Uterus (tissue), 3 donors: ENCODE measurements at regions not wholly inside any gene's neighbourhood (a gene's known extent, or its start where the extent isn't known, plus 50 kb on each side); places are given as distances from the start of the nearest gene placed in this dataset.

ENCODE experiments used
- DNase-seq, 2 donors: peaks; one replicate each; pipeline ENCODE4 v3.0.0-alpha.2; 2019 to 2020
- H3K27ac ChIP-seq, 2 donors: fragments of 200-600 bp; sonication (generic); 1 replicate in 1 of 2; 2 replicates in 1 of 2; pipeline ENCODE4 v1.5.1; 2016 to 2018
- H3K27me3 ChIP-seq, 2 donors: fragments of 200-600 bp; sonication (generic); one replicate each; pipeline ENCODE4 v1.5.1; 2018 to 2019; ENCODE audit warnings: control low read depth in 1 of 2
- H3K36me3 ChIP-seq, 2 donors: fragments of 200-600 bp; sonication (generic); one replicate each; pipeline ENCODE4 v1.5.1; 2019; ENCODE audit warnings: control low read depth in 1 of 2
- H3K4me1 ChIP-seq, 2 donors: fragments of 200-600 bp; sonication (generic); one replicate each; pipeline ENCODE4 v1.5.1; 2018 to 2019; ENCODE audit warnings: control low read depth in 1 of 2
- H3K4me3 ChIP-seq, 2 donors: fragments of 200-600 bp; sonication (generic); 1 replicate in 1 of 2; 2 replicates in 1 of 2; pipeline ENCODE4 v1.5.1; 2018 to 2019; ENCODE audit warnings: mild to moderate bottlenecking in 1 of 2
- H3K9me3 ChIP-seq, 2 donors: fragments of 200-600 bp; sonication (generic); one replicate each; pipeline ENCODE4 v1.5.1; 2019; ENCODE audit warnings: control low read depth in 1 of 2
- POLR2A ChIP-seq, 2 donors: fragments of 450-650 bp; IDR thresholded peaks; one replicate each; pipeline ENCODE4 v1.6.1; 2016; ENCODE audit warnings: antibody characterized with exemption in 2 of 2, mild to moderate bottlenecking in 1 of 2, moderate library complexity in 1 of 2
- intact Hi-C: fragments of 100-400 bp; cut with DNase I; formaldehyde crosslinking; loops from one replicate; pipeline ENCODE4 v1.15.1; 2023; ENCODE audit warnings: low total_unique reads
- TF ChIP-seq, protein P1 (sequence below), 4 experiments: fragments of 200-600 bp in 2 of 4; fragments of 450-650 bp in 2 of 4; sonication (generic) in 2 of 4; IDR thresholded peaks; one replicate each; pipeline ENCODE4 v1.5.1; 2016 to 2019; ENCODE audit warnings: antibody characterized with exemption in 4 of 4, mild to moderate bottlenecking in 2 of 4, moderate library complexity in 1 of 4
- donor health status: DM: yes; HTN: yes; CAD: no.

- no peaks in the 10 kb centered on the region for H3K27me3 ChIP-seq
- no peaks in the 10 kb centered on the region for H3K9me3 ChIP-seq
- intact Hi-C loops, result no loop called here
These were observed 57.4 kb upstream of the TFAP2D start for GRCh38 chr6:50655848-50656453.

GRCh38 chr6:50657513-50657912, 55.8 kb upstream of the TFAP2D start:
- no peaks in the 10 kb centered on the region for H3K9me3 ChIP-seq
- no peaks in the 10 kb centered on the region for H3K4me1 ChIP-seq
- no peak for DNase-seq
- no peak overlapping the region for H3K4me3 ChIP-seq
- no peak for TF ChIP-seq POLR2A (IDR thresholded peaks at IDR 0.05)
- TF ChIP-seq, protein P1, sequence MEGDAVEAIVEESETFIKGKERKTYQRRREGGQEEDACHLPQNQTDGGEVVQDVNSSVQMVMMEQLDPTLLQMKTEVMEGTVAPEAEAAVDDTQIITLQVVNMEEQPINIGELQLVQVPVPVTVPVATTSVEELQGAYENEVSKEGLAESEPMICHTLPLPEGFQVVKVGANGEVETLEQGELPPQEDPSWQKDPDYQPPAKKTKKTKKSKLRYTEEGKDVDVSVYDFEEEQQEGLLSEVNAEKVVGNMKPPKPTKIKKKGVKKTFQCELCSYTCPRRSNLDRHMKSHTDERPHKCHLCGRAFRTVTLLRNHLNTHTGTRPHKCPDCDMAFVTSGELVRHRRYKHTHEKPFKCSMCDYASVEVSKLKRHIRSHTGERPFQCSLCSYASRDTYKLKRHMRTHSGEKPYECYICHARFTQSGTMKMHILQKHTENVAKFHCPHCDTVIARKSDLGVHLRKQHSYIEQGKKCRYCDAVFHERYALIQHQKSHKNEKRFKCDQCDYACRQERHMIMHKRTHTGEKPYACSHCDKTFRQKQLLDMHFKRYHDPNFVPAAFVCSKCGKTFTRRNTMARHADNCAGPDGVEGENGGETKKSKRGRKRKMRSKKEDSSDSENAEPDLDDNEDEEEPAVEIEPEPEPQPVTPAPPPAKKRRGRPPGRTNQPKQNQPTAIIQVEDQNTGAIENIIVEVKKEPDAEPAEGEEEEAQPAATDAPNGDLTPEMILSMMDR (IDR thresholded peaks at IDR 0.05), result no peak
- H3K27me3 ChIP-seq, result no peaks in the 10 kb centered on the region
- H3K36me3 ChIP-seq, result no peaks in the 10 kb centered on the region
- intact Hi-C loops, result no loop called here
- H3K27ac ChIP-seq, result no peak overlapping the region

More at GRCh38 chr6:50655848-50656453, 57.4 kb upstream of the TFAP2D start:
- Histone ChIP-seq H3K36me3 (no peaks in the 10 kb centered on the region), H3K4me1 (no peaks in the 10 kb centered on the region), H3K27ac (no peak overlapping the region), H3K4me3 (no peak overlapping the region)
- TF ChIP-seq, protein P1 (IDR thresholded peaks at IDR 0.05), result no peak
- no peak for TF ChIP-seq POLR2A (IDR thresholded peaks at IDR 0.05)
- DNase-seq, result no peak

GRCh38 chr6:50658561-50658960, 54.8 kb upstream of the TFAP2D start:
- Histone ChIP-seq H3K27me3 (no peaks in the 10 kb centered on the region), H3K36me3 (no peaks in the 10 kb centered on the region), H3K4me3 (no peak overlapping the region), H3K27ac (no peak overlapping the region), H3K9me3 (no peaks in the 10 kb centered on the region), H3K4me1 (no peaks in the 10 kb centered on the region)
- TF ChIP-seq, protein P1 (IDR thresholded peaks at IDR 0.05), result no peak
- TF ChIP-seq POLR2A (IDR thresholded peaks at IDR 0.05), result no peak
- DNase-seq, result no peak
- intact Hi-C loops, result no loop called here

DNA sequence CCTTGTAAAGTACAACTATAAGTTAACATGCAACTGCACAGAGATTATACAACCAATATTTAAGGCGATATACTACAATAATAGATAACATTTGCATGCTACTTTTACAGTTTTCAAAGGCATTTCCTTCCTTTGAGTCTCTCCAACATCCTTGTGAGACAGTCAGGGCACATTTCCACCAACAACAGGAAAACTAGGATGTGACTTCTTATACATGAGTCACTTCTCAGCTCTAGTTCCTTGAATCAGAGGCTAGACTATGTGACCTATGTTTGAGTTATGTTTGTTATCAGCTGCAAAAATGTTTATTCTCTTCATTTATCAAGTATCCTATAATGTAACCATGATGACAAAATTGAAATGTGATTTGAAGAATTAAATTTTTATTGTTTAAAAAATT, 51.7 kb upstream of the TFAP2D start:
- H3K9me3 ChIP-seq, result no peaks in the 10 kb centered on the region
- intact Hi-C loops, result no loop called here
- TF ChIP-seq, protein P1 (IDR thresholded peaks at IDR 0.05), result no peak
- TF ChIP-seq POLR2A (IDR thresholded peaks at IDR 0.05), result no peak
- no peak overlapping the region for H3K4me3 ChIP-seq
- H3K27ac ChIP-seq, result no peak overlapping the region
- no peaks in the 10 kb centered on the region for H3K4me1 ChIP-seq
- DNase-seq, result no peak
- no peaks in the 10 kb centered on the region for H3K36me3 ChIP-seq
- no peaks in the 10 kb centered on the region for H3K27me3 ChIP-seq
